ENCODE measurements at regions not wholly inside any gene's neighbourhood (a gene's known extent, or its start where the extent isn't known, plus 50 kb on each side); places are given as distances from the start of the nearest gene placed in this dataset.

GRCh38 chr4:130110770-130111169 is 1014.8 kb downstream of the C4orf33 start:
- Histone ChIP-seq H3K27ac (ENCODE audit: low read length) (no peak overlapping the region), H3K36me3 (ENCODE audit: control insufficient read depth, insufficient read depth, low read length) (no peaks in the 10 kb centered on the region), H3K27me3 (ENCODE audit: control insufficient read depth, insufficient read depth, low read length) (no peaks in the 10 kb centered on the region), H3K4me1 (ENCODE audit: control insufficient read depth, insufficient read depth, low read length) (no peaks in the 10 kb centered on the region), H3K4me3 (ENCODE audit: low read length) (no peak overlapping the region), H3K9me3 (ENCODE audit: control insufficient read depth, low read depth, low read length) (no peaks in the 10 kb centered on the region)
- no CpG with 5 or more reads among the region's 1 CpG for WGBS (ENCODE audit: insufficient coverage, low lambda C conversion rate)
- no peak for DNase-seq

GRCh38 chr4:130124066-130124465 is 1028.1 kb downstream of the C4orf33 start:
- Histone ChIP-seq H3K9me3 (ENCODE audit: control insufficient read depth, low read depth, low read length) (no peaks in the 10 kb centered on the region), H3K4me3 (ENCODE audit: low read length) (no peak overlapping the region), H3K27me3 (ENCODE audit: control insufficient read depth, insufficient read depth, low read length) (no peaks in the 10 kb centered on the region), H3K4me1 (ENCODE audit: control insufficient read depth, insufficient read depth, low read length) (no peaks in the 10 kb centered on the region), H3K36me3 (ENCODE audit: control insufficient read depth, insufficient read depth, low read length) (no peaks in the 10 kb centered on the region), H3K27ac (ENCODE audit: low read length) (no peak overlapping the region)
- no peak for DNase-seq
- 86% methylated on average over 2 of the region's 4 CpGs for WGBS (ENCODE audit: insufficient coverage, low lambda C conversion rate)

GRCh38 chr4:130125467-130125866 is 1029.5 kb downstream of the C4orf33 start:
- WGBS (ENCODE audit: insufficient coverage, low lambda C conversion rate), result 30% methylated on average over 1 of the region's 5 CpGs
- H3K4me3 ChIP-seq (ENCODE audit: low read length), result no peak overlapping the region
- no peaks in the 10 kb centered on the region for H3K4me1 ChIP-seq (ENCODE audit: control insufficient read depth, insufficient read depth, low read length)
- H3K36me3 ChIP-seq (ENCODE audit: control insufficient read depth, insufficient read depth, low read length), result no peaks in the 10 kb centered on the region
- DNase-seq, result no peak
- no peaks in the 10 kb centered on the region for H3K9me3 ChIP-seq (ENCODE audit: control insufficient read depth, low read depth, low read length)
- H3K27ac ChIP-seq (ENCODE audit: low read length), result no peak overlapping the region
- H3K27me3 ChIP-seq (ENCODE audit: control insufficient read depth, insufficient read depth, low read length), result no peaks in the 10 kb centered on the region

- no peaks in the 10 kb centered on the region for H3K9me3 ChIP-seq (ENCODE audit: control insufficient read depth, low read depth, low read length)
- H3K27me3 ChIP-seq (ENCODE audit: control insufficient read depth, insufficient read depth, low read length), result no peaks in the 10 kb centered on the region
- no peak overlapping the region for H3K27ac ChIP-seq (ENCODE audit: low read length)
- H3K4me1 ChIP-seq (ENCODE audit: control insufficient read depth, insufficient read depth, low read length), result no peaks in the 10 kb centered on the region
- DNase-seq, result no peak
- no peaks in the 10 kb centered on the region for H3K36me3 ChIP-seq (ENCODE audit: control insufficient read depth, insufficient read depth, low read length)
- H3K4me3 ChIP-seq (ENCODE audit: low read length), result no peak overlapping the region
Measured at GRCh38 chr4:130127297-130127696, 1031.3 kb downstream of the C4orf33 start.

GRCh38 chr4:130131536-130131935 is 1035.6 kb downstream of the C4orf33 start:
- Histone ChIP-seq H3K27me3 (ENCODE audit: control insufficient read depth, insufficient read depth, low read length) (no peaks in the 10 kb centered on the region), H3K36me3 (ENCODE audit: control insufficient read depth, insufficient read depth, low read length) (no peaks in the 10 kb centered on the region), H3K4me3 (ENCODE audit: low read length) (no peak overlapping the region), H3K4me1 (ENCODE audit: control insufficient read depth, insufficient read depth, low read length) (no peaks in the 10 kb centered on the region), H3K9me3 (ENCODE audit: control insufficient read depth, low read depth, low read length) (no peaks in the 10 kb centered on the region), H3K27ac (ENCODE audit: low read length) (no peak overlapping the region)
- WGBS (ENCODE audit: insufficient coverage, low lambda C conversion rate), result 100% methylated on average over 1 of the region's 3 CpGs
- DNase-seq, result no peak

- Histone ChIP-seq H3K27ac (ENCODE audit: low read length) (no peak overlapping the region), H3K27me3 (ENCODE audit: control insufficient read depth, insufficient read depth, low read length) (no peaks in the 10 kb centered on the region), H3K9me3 (ENCODE audit: control insufficient read depth, low read depth, low read length) (no peaks in the 10 kb centered on the region), H3K36me3 (ENCODE audit: control insufficient read depth, insufficient read depth, low read length) (no peaks in the 10 kb centered on the region), H3K4me3 (ENCODE audit: low read length) (no peak overlapping the region), H3K4me1 (ENCODE audit: control insufficient read depth, insufficient read depth, low read length) (no peaks in the 10 kb centered on the region)
- no peak for DNase-seq
- WGBS (ENCODE audit: insufficient coverage, low lambda C conversion rate), result 73% methylated on average over 3 of the region's 7 CpGs
Measured at GRCh38 chr4:130141651-130142050, 1045.7 kb downstream of the C4orf33 start.

- no peak for DNase-seq
- H3K9me3 ChIP-seq (ENCODE audit: control insufficient read depth, low read depth, low read length), result no peaks in the 10 kb centered on the region
- no peak overlapping the region for H3K4me3 ChIP-seq (ENCODE audit: low read length)
- H3K27ac ChIP-seq (ENCODE audit: low read length), result no peak overlapping the region
- no CpG with 5 or more reads among the region's 1 CpG for WGBS (ENCODE audit: insufficient coverage, low lambda C conversion rate)
- H3K36me3 ChIP-seq (ENCODE audit: control insufficient read depth, insufficient read depth, low read length), result no peaks in the 10 kb centered on the region
- no peaks in the 10 kb centered on the region for H3K4me1 ChIP-seq (ENCODE audit: control insufficient read depth, insufficient read depth, low read length)
- H3K27me3 ChIP-seq (ENCODE audit: control insufficient read depth, insufficient read depth, low read length), result no peaks in the 10 kb centered on the region
Measured at GRCh38 chr4:130143656-130144055, 1047.7 kb downstream of the C4orf33 start.

GRCh38 chr4:130146773-130147172 is 1050.8 kb downstream of the C4orf33 start:
- no peaks in the 10 kb centered on the region for H3K27me3 ChIP-seq (ENCODE audit: control insufficient read depth, insufficient read depth, low read length)
- H3K27ac ChIP-seq (ENCODE audit: low read length), result no peak overlapping the region
- H3K36me3 ChIP-seq (ENCODE audit: control insufficient read depth, insufficient read depth, low read length), result no peaks in the 10 kb centered on the region
- WGBS (ENCODE audit: insufficient coverage, low lambda C conversion rate), result no CpG with 5 or more reads among the region's 2 CpGs
- H3K4me3 ChIP-seq (ENCODE audit: low read length), result no peak overlapping the region
- no peak for DNase-seq
- no peaks in the 10 kb centered on the region for H3K9me3 ChIP-seq (ENCODE audit: control insufficient read depth, low read depth, low read length)
- H3K4me1 ChIP-seq (ENCODE audit: control insufficient read depth, insufficient read depth, low read length), result no peaks in the 10 kb centered on the region

GRCh38 chr4:130147641-130148040 is 1051.7 kb downstream of the C4orf33 start:
- no peaks in the 10 kb centered on the region for H3K36me3 ChIP-seq (ENCODE audit: control insufficient read depth, insufficient read depth, low read length)
- no peak for DNase-seq
- no peak overlapping the region for H3K27ac ChIP-seq (ENCODE audit: low read length)
- no peaks in the 10 kb centered on the region for H3K4me1 ChIP-seq (ENCODE audit: control insufficient read depth, insufficient read depth, low read length)
- no peak overlapping the region for H3K4me3 ChIP-seq (ENCODE audit: low read length)
- no CpG with 5 or more reads among the region's 2 CpGs for WGBS (ENCODE audit: insufficient coverage, low lambda C conversion rate)
- H3K9me3 ChIP-seq (ENCODE audit: control insufficient read depth, low read depth, low read length), result no peaks in the 10 kb centered on the region
- no peaks in the 10 kb centered on the region for H3K27me3 ChIP-seq (ENCODE audit: control insufficient read depth, insufficient read depth, low read length)

- H3K9me3 ChIP-seq (ENCODE audit: control insufficient read depth, low read depth, low read length), result no peaks in the 10 kb centered on the region
- 100% methylated on average over 1 of the region's 2 CpGs for WGBS (ENCODE audit: insufficient coverage, low lambda C conversion rate)
- no peak for DNase-seq
- no peak overlapping the region for H3K27ac ChIP-seq (ENCODE audit: low read length)
- no peak overlapping the region for H3K4me3 ChIP-seq (ENCODE audit: low read length)
- H3K27me3 ChIP-seq (ENCODE audit: control insufficient read depth, insufficient read depth, low read length), result no peaks in the 10 kb centered on the region
- no peaks in the 10 kb centered on the region for H3K36me3 ChIP-seq (ENCODE audit: control insufficient read depth, insufficient read depth, low read length)
- H3K4me1 ChIP-seq (ENCODE audit: control insufficient read depth, insufficient read depth, low read length), result no peaks in the 10 kb centered on the region
Measured at GRCh38 chr4:130154901-130155300, 1058.9 kb downstream of the C4orf33 start.

- DNase-seq, result no peak
Measured at GRCh38 chr4:130163701-130164100, 1067.7 kb downstream of the C4orf33 start.

More at GRCh38 chr4:130163701-130164100, 1067.7 kb downstream of the C4orf33 start:
- no peaks in the 10 kb centered on the region for H3K36me3 ChIP-seq (ENCODE audit: control insufficient read depth, insufficient read depth, low read length)
- H3K27ac ChIP-seq (ENCODE audit: low read length), result no peak overlapping the region
- H3K4me3 ChIP-seq (ENCODE audit: low read length), result no peak overlapping the region
- H3K9me3 ChIP-seq (ENCODE audit: control insufficient read depth, low read depth, low read length), result no peaks in the 10 kb centered on the region
- H3K4me1 ChIP-seq (ENCODE audit: control insufficient read depth, insufficient read depth, low read length), result no peaks in the 10 kb centered on the region
- no peaks in the 10 kb centered on the region for H3K27me3 ChIP-seq (ENCODE audit: control insufficient read depth, insufficient read depth, low read length)
- no CpG with 5 or more reads among the region's 1 CpG for WGBS (ENCODE audit: insufficient coverage, low lambda C conversion rate)
